HUES64 (cell line): ENCODE measurements at regions not wholly inside any gene's neighbourhood (a gene's known extent, or its start where the extent isn't known, plus 50 kb on each side); places are given as distances from the start of the nearest gene placed in this dataset.

Experiments used
- H3K27ac ChIP-seq: 2 replicates; pipeline ENCODE4 v1.7.0; 2013; ENCODE audit warnings: low read depth, low read length, inconsistent platforms
- H3K27me3 ChIP-seq: 2 replicates; pipeline ENCODE4 v1.6.1; 2013; ENCODE audit warnings: mild to moderate bottlenecking, low read length; ENCODE audit not compliant: insufficient read depth
- H3K36me3 ChIP-seq: 2 replicates; pipeline ENCODE4 v1.6.1; 2013; ENCODE audit warnings: mild to moderate bottlenecking, low read length; ENCODE audit not compliant: insufficient read depth
- H3K4me1 ChIP-seq: 2 replicates; pipeline ENCODE4 v1.6.1; 2013; ENCODE audit warnings: mild to moderate bottlenecking, low read length, moderate library complexity; ENCODE audit not compliant: insufficient read depth
- H3K4me3 ChIP-seq: 2 replicates; pipeline ENCODE4 v1.5.1; 2013; ENCODE audit warnings: mild to moderate bottlenecking, low read length, moderate library complexity
- H3K9ac ChIP-seq: 2 replicates; pipeline ENCODE4 v1.6.1; 2013; ENCODE audit warnings: mild to moderate bottlenecking, low read depth, low read length
- H3K9me3 ChIP-seq: 2 replicates; pipeline ENCODE4 v1.6.1; 2013; ENCODE audit warnings: low read depth, low read length; ENCODE audit not compliant: insufficient read depth
- WGBS: fragments of 150-250, 120-280 bp; methylation state at CpG from one replicate; pipeline ENCODE4 v1.1.7; 2013; ENCODE audit warnings: missing lambda C conversion rate; 5-methylcytosine and 5-hydroxymethylcytosine counted together

DNA sequence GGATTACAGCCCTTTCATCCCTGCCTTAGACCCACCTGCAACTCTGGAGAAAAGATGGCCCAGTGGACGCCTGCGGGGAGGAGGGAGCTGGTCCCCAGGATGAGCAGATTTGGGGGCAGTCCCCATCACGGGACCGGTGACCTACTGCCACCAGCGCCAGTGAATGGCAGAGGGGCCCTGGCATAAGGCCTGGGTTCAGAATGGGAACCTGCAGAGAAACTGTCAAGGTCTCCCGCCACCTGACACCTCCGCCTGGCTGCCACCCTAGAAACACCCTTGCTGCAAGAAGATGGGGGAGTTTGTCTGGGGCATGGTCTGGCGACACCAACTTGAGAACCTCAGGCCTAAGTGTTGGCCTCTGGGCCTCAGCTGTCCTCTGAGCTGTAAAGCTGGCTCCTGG is 335.7 kb downstream of the SEC14L1 start:
- Histone ChIP-seq H3K9ac (no peak overlapping the region), H3K27ac (peak overlapping the region; percentile 11; the same call in 1 of the 2 replicates), H3K36me3 (peaks cover 3% of the 10 kb centered on the region; the same call in 1 of the 2 replicates), H3K9me3 (no peaks in the 10 kb centered on the region), H3K4me1 (peaks cover 62% of the 10 kb centered on the region), H3K4me3 (no peak overlapping the region), H3K27me3 (no peaks in the 10 kb centered on the region)
- WGBS, result 95% methylated on average over 8 of the region's 8 CpGs

- H3K9me3 ChIP-seq, result no peaks in the 10 kb centered on the region
- H3K4me3 ChIP-seq, result no peak overlapping the region
- peak overlapping the region; percentile 24 for H3K27ac ChIP-seq
- WGBS, result 77% methylated on average over 22 of the region's 22 CpGs
- H3K27me3 ChIP-seq, result no peaks in the 10 kb centered on the region
- peak overlapping the region; percentile 26; the same call in 1 of the 2 replicates for H3K9ac ChIP-seq
- H3K36me3 ChIP-seq, result peaks cover 7% of the 10 kb centered on the region
- peaks cover 55% of the 10 kb centered on the region for H3K4me1 ChIP-seq
Observed at GRCh38 chr17:77476931-77477805, 336.4 kb downstream of the SEC14L1 start.

- H3K4me1 ChIP-seq, result peaks cover 44% of the 10 kb centered on the region
- H3K9ac ChIP-seq, result no peak overlapping the region
- H3K4me3 ChIP-seq, result no peak overlapping the region
- H3K36me3 ChIP-seq, result peaks cover 19% of the 10 kb centered on the region
- H3K27me3 ChIP-seq, result no peaks in the 10 kb centered on the region
- H3K27ac ChIP-seq, result no peak overlapping the region
- 96% methylated on average over 16 of the region's 16 CpGs for WGBS
- no peaks in the 10 kb centered on the region for H3K9me3 ChIP-seq
Observed at GRCh38 chr17:77478281-77478680, 337.5 kb downstream of the SEC14L1 start.

DNA sequence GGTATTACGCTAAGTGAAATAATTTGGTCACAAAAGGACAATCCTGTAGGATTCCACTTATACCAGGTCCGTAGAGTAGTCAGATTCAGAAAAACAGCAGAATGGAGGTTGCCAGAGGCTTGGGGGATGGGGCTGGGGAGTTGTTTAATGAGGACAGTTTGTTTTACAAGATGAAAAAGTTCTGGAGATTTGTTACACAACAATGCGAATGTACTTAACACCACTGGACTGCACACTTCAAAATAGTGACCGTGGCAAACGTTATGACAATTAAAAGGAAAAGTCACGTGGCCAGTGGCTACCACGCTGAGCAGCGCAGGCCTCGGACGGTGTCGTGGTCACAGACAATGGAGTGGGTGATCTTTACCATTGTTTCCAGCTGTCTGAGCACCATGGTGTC is 338.1 kb downstream of the SEC14L1 start:
- Histone ChIP-seq H3K4me1 (peaks cover 39% of the 10 kb centered on the region), H3K4me3 (no peak overlapping the region), H3K27me3 (no peaks in the 10 kb centered on the region), H3K36me3 (peaks cover 22% of the 10 kb centered on the region), H3K9ac (peak overlapping the region; percentile 36; the same call in 1 of the 2 replicates), H3K27ac (peak overlapping the region; percentile 83), H3K9me3 (no peaks in the 10 kb centered on the region)
- 80% methylated on average over 11 of the region's 11 CpGs for WGBS

DNA sequence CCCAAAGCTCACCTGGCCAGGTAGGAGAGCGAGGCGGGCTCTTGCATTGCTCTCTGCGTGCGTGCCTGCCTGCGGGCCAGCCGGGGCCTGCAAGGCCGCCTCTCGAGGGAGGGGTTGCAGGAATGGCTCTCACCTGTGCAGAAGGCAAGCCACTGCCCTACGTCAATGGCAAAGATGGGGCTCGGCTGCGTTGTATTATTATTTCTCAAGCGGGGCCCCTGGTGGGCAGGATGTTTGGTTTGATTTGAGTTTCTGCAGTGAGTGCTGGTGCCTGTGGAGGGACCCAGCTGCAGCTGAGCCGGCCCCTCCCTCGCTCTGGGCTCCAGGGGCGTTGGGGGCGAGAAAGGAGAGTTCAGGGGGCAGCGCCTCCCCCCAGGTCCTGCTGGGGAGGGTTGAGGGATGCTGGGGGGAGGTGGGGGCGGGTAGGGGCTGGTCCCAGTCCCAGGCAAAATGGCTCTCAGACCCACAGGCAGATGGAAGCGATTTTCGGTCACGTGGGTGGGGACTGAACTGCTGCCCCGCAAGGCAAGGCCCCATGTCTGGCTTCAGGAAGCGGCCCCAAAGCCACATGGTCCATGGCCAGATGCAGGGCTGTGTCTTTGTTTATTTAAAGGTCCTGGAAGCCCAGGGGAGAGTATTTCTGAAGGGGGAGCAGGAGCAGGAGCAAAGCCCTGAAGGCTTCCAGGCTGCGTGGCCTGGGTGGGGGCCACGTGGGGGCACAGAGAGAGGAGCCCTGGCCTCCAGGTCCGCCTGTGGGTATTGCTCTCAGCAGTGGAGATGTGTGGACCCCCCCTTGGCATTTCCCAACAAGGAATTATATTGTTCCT is 338.8 kb downstream of the SEC14L1 start:
- 51% methylated on average over 26 of the region's 26 CpGs for WGBS
- H3K9me3 ChIP-seq, result no peaks in the 10 kb centered on the region
- peak overlapping the region; percentile 64 for H3K9ac ChIP-seq
- no peaks in the 10 kb centered on the region for H3K27me3 ChIP-seq
- peaks cover 32% of the 10 kb centered on the region for H3K4me1 ChIP-seq
- H3K27ac ChIP-seq, result peak overlapping the region; percentile 83
- H3K4me3 ChIP-seq, result no peak overlapping the region
- peaks cover 26% of the 10 kb centered on the region for H3K36me3 ChIP-seq

- no peak overlapping the region for H3K4me3 ChIP-seq
- peak overlapping the region; percentile 83; the same call in 1 of the 2 replicates for H3K27ac ChIP-seq
- 77% methylated on average over 7 of the region's 7 CpGs for WGBS
- peaks cover 28% of the 10 kb centered on the region for H3K4me1 ChIP-seq
- H3K9me3 ChIP-seq, result no peaks in the 10 kb centered on the region
- peaks cover 26% of the 10 kb centered on the region for H3K36me3 ChIP-seq
- no peaks in the 10 kb centered on the region for H3K27me3 ChIP-seq
- H3K9ac ChIP-seq, result peak overlapping the region; percentile 64
Observed at GRCh38 chr17:77480199-77480508, 339.4 kb downstream of the SEC14L1 start.

DNA sequence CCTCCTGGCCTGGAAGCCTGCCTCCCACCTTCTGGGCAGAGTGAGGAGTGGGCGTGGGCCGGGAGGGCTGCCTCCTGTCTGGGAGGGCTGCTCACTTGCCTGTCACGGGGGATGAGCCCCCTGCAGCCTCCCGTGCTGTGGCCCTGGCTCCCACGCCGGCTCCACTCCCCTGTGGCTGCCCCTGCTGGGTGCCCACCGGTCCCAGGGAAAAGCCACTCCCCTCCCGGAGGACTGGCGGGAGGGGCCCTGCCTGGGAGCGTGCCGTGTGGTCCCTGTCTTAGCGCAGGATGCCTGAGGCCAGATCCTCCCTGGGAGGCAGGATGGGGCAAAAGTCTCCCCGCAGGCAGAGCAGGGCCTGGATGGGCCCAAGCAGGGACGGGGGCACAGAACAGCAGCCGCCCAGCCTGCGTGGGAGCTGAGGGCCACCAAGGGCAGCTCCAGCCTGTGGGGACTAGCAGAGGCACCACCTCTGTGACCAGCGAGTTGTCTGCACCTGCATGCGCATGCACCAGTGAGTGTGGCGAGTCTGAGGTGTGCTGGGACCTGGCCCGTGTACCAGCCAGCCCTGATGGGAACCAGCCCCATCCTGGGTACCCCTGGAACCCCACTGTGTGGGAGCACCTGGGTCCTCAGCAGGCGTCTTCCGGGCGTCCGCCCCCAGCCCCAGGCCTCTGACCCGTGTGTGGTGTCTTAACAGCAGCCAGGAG is 339.9 kb downstream of the SEC14L1 start:
- Histone ChIP-seq H3K9me3 (no peaks in the 10 kb centered on the region), H3K27ac (peak overlapping the region; percentile 83), H3K4me3 (no peak overlapping the region), H3K36me3 (peaks cover 29% of the 10 kb centered on the region), H3K4me1 (peaks cover 27% of the 10 kb centered on the region), H3K27me3 (no peaks in the 10 kb centered on the region), H3K9ac (peak overlapping the region; percentile 64)
- 71% methylated on average over 25 of the region's 25 CpGs for WGBS

GRCh38 chr17:77481476-77482374 is 341.0 kb downstream of the SEC14L1 start:
- no peak overlapping the region for H3K9ac ChIP-seq
- H3K4me3 ChIP-seq, result no peak overlapping the region
- peaks cover 34% of the 10 kb centered on the region for H3K36me3 ChIP-seq
- H3K9me3 ChIP-seq, result no peaks in the 10 kb centered on the region
- no peak overlapping the region for H3K27ac ChIP-seq
- H3K4me1 ChIP-seq, result peaks cover 27% of the 10 kb centered on the region
- WGBS, result 95% methylated on average over 35 of the region's 35 CpGs
- no peaks in the 10 kb centered on the region for H3K27me3 ChIP-seq

- WGBS, result 92% methylated on average over 25 of the region's 25 CpGs
- H3K9me3 ChIP-seq, result no peaks in the 10 kb centered on the region
- no peak overlapping the region for H3K27ac ChIP-seq
- H3K36me3 ChIP-seq, result peaks cover 42% of the 10 kb centered on the region
- peaks cover 21% of the 10 kb centered on the region for H3K4me1 ChIP-seq
- no peak overlapping the region for H3K9ac ChIP-seq
- H3K4me3 ChIP-seq, result no peak overlapping the region
- no peaks in the 10 kb centered on the region for H3K27me3 ChIP-seq
Observed at GRCh38 chr17:77482375-77483127, 341.8 kb downstream of the SEC14L1 start.

GRCh38 chr17:77483128-77483598 is 342.4 kb downstream of the SEC14L1 start:
- Histone ChIP-seq H3K4me3 (no peak overlapping the region), H3K4me1 (peaks cover 18% of the 10 kb centered on the region), H3K36me3 (peaks cover 48% of the 10 kb centered on the region), H3K9ac (no peak overlapping the region), H3K27ac (no peak overlapping the region), H3K27me3 (no peaks in the 10 kb centered on the region), H3K9me3 (no peaks in the 10 kb centered on the region)
- WGBS, result 96% methylated on average over 12 of the region's 12 CpGs
